ENCODE measurements at regions not wholly inside any gene's neighbourhood (a gene's known extent, or its start where the extent isn't known, plus 50 kb on each side); places are given as distances from the start of the nearest gene placed in this dataset.

DNA sequence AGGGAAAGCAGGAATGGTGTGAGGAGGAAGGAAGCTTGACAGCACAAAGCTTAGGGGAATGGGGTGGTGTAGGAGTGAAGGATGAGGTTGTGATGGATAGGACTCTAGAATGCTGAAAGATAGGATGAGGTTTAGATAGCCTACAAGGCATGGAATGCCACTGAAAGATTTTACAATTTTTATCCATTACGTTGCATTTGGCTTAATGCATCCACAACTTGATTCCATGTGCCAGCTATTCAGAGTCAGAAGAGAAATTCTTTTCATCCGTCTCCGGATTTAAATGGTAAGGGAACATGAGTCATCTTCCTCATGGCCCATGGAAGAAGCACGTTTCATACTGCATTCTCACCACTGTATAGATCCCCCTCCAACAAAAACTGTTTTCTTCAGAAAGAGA lies 212.4 kb upstream of the BMPER start:
- DNase-seq (ENCODE audit: extremely low spot score, unreplicated experiment), result no peak
- Mint-ChIP-seq H3K9me3 (ENCODE audit: unreplicated experiment) (peaks cover 6% of the 10 kb centered on the region), H3K4me3 (ENCODE audit: unreplicated experiment) (no peak overlapping the region), H3K4me1 (ENCODE audit: unreplicated experiment) (peaks cover 3% of the 10 kb centered on the region), H3K27me3 (ENCODE audit: unreplicated experiment) (no peaks in the 10 kb centered on the region), H3K36me3 (ENCODE audit: unreplicated experiment) (no peaks in the 10 kb centered on the region), H3K27ac (ENCODE audit: unreplicated experiment) (no peak overlapping the region)
- no peak for TF ChIP-seq CTCF (IDR thresholded peaks at IDR 0.05)

GRCh38 chr7:33694006-33694405 lies 211.3 kb upstream of the BMPER start:
- peaks cover 6% of the 10 kb centered on the region for H3K9me3 Mint-ChIP-seq (ENCODE audit: unreplicated experiment)
- H3K4me3 Mint-ChIP-seq (ENCODE audit: unreplicated experiment), result no peak overlapping the region
- H3K4me1 Mint-ChIP-seq (ENCODE audit: unreplicated experiment), result peaks cover 3% of the 10 kb centered on the region
- no peak for DNase-seq (ENCODE audit: extremely low spot score, unreplicated experiment)
- no peaks in the 10 kb centered on the region for H3K27me3 Mint-ChIP-seq (ENCODE audit: unreplicated experiment)
- no peak overlapping the region for H3K27ac Mint-ChIP-seq (ENCODE audit: unreplicated experiment)
- no peaks in the 10 kb centered on the region for H3K36me3 Mint-ChIP-seq (ENCODE audit: unreplicated experiment)
- TF ChIP-seq CTCF (IDR thresholded peaks at IDR 0.05), result no peak

DNA sequence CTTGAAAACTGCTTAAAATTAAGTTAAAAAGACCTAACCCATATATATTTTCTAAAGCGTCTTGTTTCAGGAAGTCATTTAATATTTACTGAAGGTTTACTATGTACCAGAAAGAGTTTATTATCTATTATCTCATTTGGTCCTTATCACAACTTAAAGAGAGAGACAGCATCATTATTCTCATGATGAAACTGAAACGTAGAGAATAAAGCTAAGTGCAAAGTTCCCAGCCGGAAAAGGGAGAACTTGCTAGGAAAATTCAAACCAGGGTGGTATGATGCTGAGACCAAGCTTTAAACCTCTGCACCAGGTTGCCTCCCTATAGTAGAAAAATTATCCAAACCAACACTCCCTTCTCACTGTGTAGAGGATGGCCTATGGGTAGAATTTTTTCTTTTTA lies 207.7 kb upstream of the BMPER start:
- no peak for DNase-seq (ENCODE audit: extremely low spot score, unreplicated experiment)
- TF ChIP-seq CTCF (IDR thresholded peaks at IDR 0.05), result no peak
- Mint-ChIP-seq H3K9me3 (ENCODE audit: unreplicated experiment) (peaks cover 23% of the 10 kb centered on the region), H3K27ac (ENCODE audit: unreplicated experiment) (no peak overlapping the region), H3K4me1 (ENCODE audit: unreplicated experiment) (peaks cover 3% of the 10 kb centered on the region), H3K4me3 (ENCODE audit: unreplicated experiment) (no peak overlapping the region), H3K36me3 (ENCODE audit: unreplicated experiment) (peaks cover 6% of the 10 kb centered on the region), H3K27me3 (ENCODE audit: unreplicated experiment) (no peaks in the 10 kb centered on the region)

DNA sequence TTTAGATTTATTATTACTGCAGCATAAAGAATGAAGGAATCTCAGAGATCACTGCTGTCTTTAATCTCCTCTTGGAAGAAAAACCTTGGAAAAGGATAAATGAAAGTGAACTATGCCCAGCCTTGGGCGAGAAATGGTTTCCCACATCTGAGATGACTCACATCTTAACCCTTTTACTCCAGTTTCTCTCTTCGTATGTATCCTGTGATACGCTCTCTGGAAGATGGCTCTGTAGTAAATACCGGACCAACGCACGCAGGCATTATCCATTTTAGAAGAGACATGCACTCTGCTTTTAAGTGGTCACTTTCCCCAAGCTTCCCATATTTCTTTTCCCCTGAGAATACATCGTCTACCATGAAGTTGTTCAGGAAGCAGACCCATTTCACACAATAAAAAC lies 207.3 kb upstream of the BMPER start:
- Mint-ChIP-seq H3K27me3 (ENCODE audit: unreplicated experiment) (no peaks in the 10 kb centered on the region), H3K4me3 (ENCODE audit: unreplicated experiment) (no peak overlapping the region), H3K9me3 (ENCODE audit: unreplicated experiment) (peaks cover 23% of the 10 kb centered on the region), H3K4me1 (ENCODE audit: unreplicated experiment) (no peaks in the 10 kb centered on the region), H3K27ac (ENCODE audit: unreplicated experiment) (no peak overlapping the region), H3K36me3 (ENCODE audit: unreplicated experiment) (peaks cover 6% of the 10 kb centered on the region)
- TF ChIP-seq CTCF (IDR thresholded peaks at IDR 0.05), result no peak
- DNase-seq (ENCODE audit: extremely low spot score, unreplicated experiment), result no peak

- Mint-ChIP-seq H3K4me3 (ENCODE audit: unreplicated experiment) (no peak overlapping the region), H3K27me3 (ENCODE audit: unreplicated experiment) (no peaks in the 10 kb centered on the region)
- no peak for DNase-seq (ENCODE audit: extremely low spot score, unreplicated experiment)
Observed at GRCh38 chr7:33698692-33699128, 206.6 kb upstream of the BMPER start.

More at GRCh38 chr7:33698692-33699128, 206.6 kb upstream of the BMPER start:
- Mint-ChIP-seq H3K27ac (ENCODE audit: unreplicated experiment) (no peak overlapping the region), H3K4me1 (ENCODE audit: unreplicated experiment) (no peaks in the 10 kb centered on the region), H3K9me3 (ENCODE audit: unreplicated experiment) (peaks cover 23% of the 10 kb centered on the region), H3K36me3 (ENCODE audit: unreplicated experiment) (peaks cover 6% of the 10 kb centered on the region)
- no peak for TF ChIP-seq CTCF (IDR thresholded peaks at IDR 0.05)
